B cell (primary cell): ENCODE measurements at regions not wholly inside any gene's neighbourhood (a gene's known extent, or its start where the extent isn't known, plus 50 kb on each side); places are given as distances from the start of the nearest gene placed in this dataset.

ENCODE experiments used
- ATAC-seq: fragments of 200-7000 bp; cut with Tn5 transposase; one replicate; pipeline ENCODE4 v1.10.0; 2021; ENCODE audit warnings: low read depth, mild to moderate bottlenecking, moderate number of reproducible peaks, moderate library complexity
- CTCF ChIA-PET: fragments of 350-600 bp; sonication (Branson Sonifier 250); formaldehyde crosslinking; loops from one replicate; lab custom pipeline; 2021; ENCODE audit warnings: antibody characterized with exemption, inconsistent platforms; lab: Charles Lee
- POLR2A ChIA-PET: fragments of 350-600 bp; sonication (Branson Sonifier 250); formaldehyde crosslinking; loops from one replicate; lab custom pipeline; 2021; ENCODE audit warnings: antibody characterized with exemption; lab: Charles Lee
- DNase-seq: peaks from one replicate; pipeline ENCODE4 v3.0.0; 2013
- H2AFZ ChIP-seq: 2 replicates; pipeline ENCODE4 v1.6.1; 2012; ENCODE audit warnings: mild to moderate bottlenecking, low read depth, low read length; ENCODE audit not compliant: insufficient read depth, poor library complexity, severe bottlenecking
- H3K27ac ChIP-seq, 2 donors: 1 replicate in 1 of 2; 2 replicates in 1 of 2; pipeline ENCODE4 v1.5.1; 2012 to 2013; ENCODE audit warnings: low read length in 2 of 2, mild to moderate bottlenecking in 2 of 2, moderate library complexity in 1 of 2
- H3K27me3 ChIP-seq, 4 experiments: fragments of 200-600 bp in 1 of 4; sonication (generic) in 1 of 4; replicated peaks in 1 of 4; 1 replicate in 2 of 4; 2 replicates in 2 of 4; pipeline versions ENCODE4 v1.6.1 to v1.7.0; 2013 to 2016; ENCODE audit warnings: low read length in 3 of 4, mild to moderate bottlenecking in 2 of 4, mixed read lengths in 1 of 4, moderate library complexity in 1 of 4; ENCODE audit not compliant: insufficient read depth in 4 of 4, control insufficient read depth in 3 of 4; ENCODE audit errors: control extremely low read depth in 1 of 4
- H3K36me3 ChIP-seq, 2 experiments: replicated peaks in 1 of 2; 1 replicate in 1 of 2; 2 replicates in 1 of 2; pipeline versions ENCODE4 v1.6.1 to v1.7.1; 2013; ENCODE audit warnings: low read length in 1 of 2; ENCODE audit not compliant: insufficient read depth in 2 of 2, control insufficient read depth in 1 of 2; ENCODE audit errors: control extremely low read depth in 1 of 2, extremely low read depth in 1 of 2
- H3K4me1 ChIP-seq, 2 donors: fragments of 200-600 bp in 1 of 2; sonication (generic) in 1 of 2; 1 replicate in 1 of 2; 2 replicates in 1 of 2; pipeline versions ENCODE4 v1.5.1 to v1.6.1; 2013 to 2017; ENCODE audit warnings: low read length in 2 of 2; ENCODE audit not compliant: control insufficient read depth in 2 of 2, insufficient read depth in 2 of 2
- H3K4me2 ChIP-seq: replicated peaks from 2 replicates; pipeline ENCODE3; 2012; ENCODE audit warnings: mild to moderate bottlenecking, low read depth, low read length; ENCODE audit not compliant: poor library complexity, severe bottlenecking
- H3K4me3 ChIP-seq, 5 experiments: fragments of 200-600 bp in 1 of 5; sonication (generic) in 1 of 5; 1 replicate in 3 of 5; 2 replicates in 2 of 5; pipeline versions ENCODE4 v1.5.1 to v1.7.0; 2011 to 2016; ENCODE audit warnings: low read length in 4 of 5, mild to moderate bottlenecking in 4 of 5, low read depth in 2 of 5, control low read depth in 1 of 5, moderate library complexity in 1 of 5; ENCODE audit not compliant: insufficient read depth in 1 of 5; ENCODE audit errors: control extremely low read depth in 1 of 5, extremely low read depth in 1 of 5
- H3K79me2 ChIP-seq: fragments of 200-600 bp; sonication (generic); one replicate; pipeline ENCODE4 v1.6.0; 2016; ENCODE audit warnings: low read length; ENCODE audit not compliant: control insufficient read depth, insufficient read depth
- H3K9ac ChIP-seq: fragments of 200-600 bp; sonication (generic); 2 replicates; pipeline ENCODE4 v1.6.1; 2017; ENCODE audit warnings: mild to moderate bottlenecking, low read length, moderate library complexity
- H3K9me3 ChIP-seq, 3 donors: one replicate each; pipeline versions ENCODE4 v1.6.1 to v1.7.1; 2013; ENCODE audit warnings: low read length in 2 of 3; ENCODE audit not compliant: control insufficient read depth in 2 of 3, insufficient read depth in 1 of 3; ENCODE audit errors: control extremely low read depth in 1 of 3
- H4K20me1 ChIP-seq: 2 replicates; pipeline ENCODE4 v1.6.0; 2012; ENCODE audit warnings: mild to moderate bottlenecking, low read length; ENCODE audit not compliant: insufficient read depth, control insufficient read depth, poor library complexity, severe bottlenecking
- H3K27ac Mint-ChIP-seq: one replicate; pipeline ENCODE4 v1.8.0; 2021; ENCODE audit warnings: mixed read lengths
- H3K27me3 Mint-ChIP-seq: one replicate; pipeline ENCODE4 v1.8.0; 2021; ENCODE audit warnings: mixed read lengths
- H3K4me1 Mint-ChIP-seq: one replicate; pipeline ENCODE4 v1.8.0; 2021; ENCODE audit warnings: mixed read lengths
- H3K4me3 Mint-ChIP-seq: one replicate; pipeline ENCODE4 v1.8.0; 2021; ENCODE audit warnings: mixed read lengths
- H3K9me3 Mint-ChIP-seq: one replicate; pipeline ENCODE4 v1.8.0; 2022; ENCODE audit warnings: mixed read lengths; ENCODE audit not compliant: insufficient read depth
- CTCF ChIP-seq: fragments of 200-600 bp; IDR thresholded peaks from one replicate; pipeline ENCODE4 v1.8.0; 2022; ENCODE audit warnings: antibody characterized with exemption, mild to moderate bottlenecking
- EZH2 ChIP-seq: IDR thresholded peaks from 2 replicates; pipeline ENCODE4 v1.6.1; 2012; ENCODE audit warnings: borderline replicate concordance, low read depth, mild to moderate bottlenecking, moderate library complexity, low read length; ENCODE audit not compliant: insufficient read depth, poor library complexity, severe bottlenecking
- WGBS: methylation state at CpG from one replicate; pipeline ENCODE4 v1.1.5; 2013; ENCODE audit warnings: missing lambda C conversion rate; ENCODE audit not compliant: insufficient coverage; 5-methylcytosine and 5-hydroxymethylcytosine counted together
- intact Hi-C: fragments of 100-400 bp; cut with micrococcal nuclease; formaldehyde crosslinking; loops from one replicate; pipeline ENCODE4 v1.10.0; 2022

GRCh38 chr5:2492476-2492875, 259.0 kb downstream of the IRX2 start:
- intact Hi-C loops, result no loop called here
- Histone ChIP-seq H3K27me3 (no peaks in the 10 kb centered on the region), H3K9ac (no peak overlapping the region), H3K4me2 (no peak overlapping the region), H4K20me1 (no peaks in the 10 kb centered on the region), H3K4me1 (no peaks in the 10 kb centered on the region), H3K4me3 (no peak overlapping the region), H3K36me3 (no peaks in the 10 kb centered on the region), H3K9me3 (peaks cover 0 to 26% (median 0%) of the 10 kb centered on the region in 3 donors), H3K79me2 (no peaks in the 10 kb centered on the region), H2AFZ (no peak overlapping the region), H3K27ac (no peak overlapping the region)
- H3K27ac Mint-ChIP-seq, result no peak overlapping the region
- H3K4me3 Mint-ChIP-seq, result no peak overlapping the region
- POLR2A ChIA-PET, result no interaction called here
- DNase-seq, result no peak
- no peaks in the 10 kb centered on the region for H3K9me3 Mint-ChIP-seq
- 80% methylated on average over 6 of the region's 7 CpGs for WGBS
- H3K27me3 Mint-ChIP-seq, result no peaks in the 10 kb centered on the region
- CTCF ChIA-PET, result no interaction called here
- no peak for TF ChIP-seq EZH2
- TF ChIP-seq CTCF, result no peak
- ATAC-seq, result no peak
- no peaks in the 10 kb centered on the region for H3K4me1 Mint-ChIP-seq

- Histone ChIP-seq H3K27ac (no peak overlapping the region), H3K36me3 (no peaks in the 10 kb centered on the region), H2AFZ (no peak overlapping the region), H3K4me2 (no peak overlapping the region), H3K27me3 (no peaks in the 10 kb centered on the region), H3K9ac (no peak overlapping the region), H3K4me3 (no peak overlapping the region), H3K4me1 (no peaks in the 10 kb centered on the region), H3K9me3 (peaks cover 0 to 29% (median 0%) of the 10 kb centered on the region in 3 donors), H3K79me2 (no peaks in the 10 kb centered on the region), H4K20me1 (no peaks in the 10 kb centered on the region)
- no peaks in the 10 kb centered on the region for H3K4me1 Mint-ChIP-seq
- no peaks in the 10 kb centered on the region for H3K27me3 Mint-ChIP-seq
- TF ChIP-seq EZH2 (no peak), CTCF (no peak)
- intact Hi-C loops, result no loop called here
- no peak for DNase-seq
- H3K4me3 Mint-ChIP-seq, result no peak overlapping the region
- ATAC-seq, result no peak
- no peak overlapping the region for H3K27ac Mint-ChIP-seq
- no CpG with 5 or more reads among the region's 1 CpG for WGBS
- POLR2A ChIA-PET, result no interaction called here
- no peaks in the 10 kb centered on the region for H3K9me3 Mint-ChIP-seq
- CTCF ChIA-PET, result no interaction called here
Measured at GRCh38 chr5:2491846-2492245, 259.6 kb downstream of the IRX2 start.
